Left forelimb (tissue), 1 donor: ENCODE measurements at regions not wholly inside any gene's neighbourhood (a gene's known extent, or its start where the extent isn't known, plus 50 kb on each side); places are given as distances from the start of the nearest gene placed in this dataset.

Experiments used
- DNase-seq: peaks from one replicate; pipeline ENCODE4 v3.0.0-alpha.2; 2018; ENCODE audit warnings: low spot score

DNA sequence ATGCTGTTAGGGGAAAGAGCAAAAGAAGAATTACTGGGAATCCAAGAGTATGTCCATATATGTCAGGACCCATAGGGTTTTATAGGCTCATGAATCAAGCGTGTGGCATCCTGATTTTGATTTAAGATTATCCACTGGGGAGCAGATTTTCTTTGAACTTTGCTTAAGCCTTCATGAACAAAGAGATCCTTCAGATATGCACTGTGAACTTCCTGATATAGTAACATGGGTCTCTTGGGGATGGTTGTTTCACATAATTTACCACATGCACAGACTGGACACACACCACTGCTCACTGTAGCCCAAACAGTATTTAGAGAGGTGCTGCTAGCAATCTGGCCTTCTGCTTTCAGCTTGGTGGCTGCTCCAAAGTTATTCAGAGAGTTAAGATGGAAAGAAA is 200.9 kb upstream of the ZPLD1 start:
- DNase-seq, result no peak

DNA sequence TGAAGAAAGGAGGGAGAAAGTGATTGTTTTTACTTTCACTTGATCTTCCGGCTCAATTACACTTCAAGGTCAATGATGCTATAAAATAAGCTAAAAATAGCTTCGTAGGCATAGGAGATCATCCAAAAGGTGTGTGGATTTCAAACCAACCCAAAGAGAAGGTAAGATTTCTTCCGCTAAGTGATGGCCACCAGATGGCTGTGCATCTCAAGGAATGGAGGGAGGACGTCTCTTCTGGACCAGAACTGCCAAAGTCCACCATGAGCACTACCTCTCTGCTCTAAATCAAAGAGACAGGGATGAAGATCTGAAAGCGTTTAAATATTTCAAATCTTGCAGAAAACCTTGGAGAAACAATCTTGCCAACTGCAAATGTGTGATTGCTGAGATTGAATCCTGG is 199.1 kb upstream of the ZPLD1 start:
- no peak for DNase-seq

DNA sequence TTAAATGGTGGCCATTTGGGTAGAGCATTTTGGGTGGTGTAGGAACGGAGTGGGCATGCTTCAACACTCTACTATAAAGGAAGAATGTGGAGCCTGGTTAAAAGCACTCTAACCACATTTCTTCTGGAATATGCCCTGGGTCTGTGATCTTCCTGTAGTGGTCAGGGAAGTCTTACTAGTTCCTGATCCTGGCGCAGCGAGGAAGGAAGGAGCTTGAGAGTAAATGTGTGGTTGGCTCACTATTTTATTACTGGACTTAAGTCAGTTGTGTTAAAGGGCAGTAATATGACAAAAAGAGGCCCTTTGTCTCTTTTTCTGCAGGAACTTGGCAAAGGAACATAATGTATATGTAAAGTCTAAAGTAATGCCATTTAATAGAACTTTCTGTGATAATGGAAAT is 197.6 kb upstream of the ZPLD1 start:
- no peak for DNase-seq

DNA sequence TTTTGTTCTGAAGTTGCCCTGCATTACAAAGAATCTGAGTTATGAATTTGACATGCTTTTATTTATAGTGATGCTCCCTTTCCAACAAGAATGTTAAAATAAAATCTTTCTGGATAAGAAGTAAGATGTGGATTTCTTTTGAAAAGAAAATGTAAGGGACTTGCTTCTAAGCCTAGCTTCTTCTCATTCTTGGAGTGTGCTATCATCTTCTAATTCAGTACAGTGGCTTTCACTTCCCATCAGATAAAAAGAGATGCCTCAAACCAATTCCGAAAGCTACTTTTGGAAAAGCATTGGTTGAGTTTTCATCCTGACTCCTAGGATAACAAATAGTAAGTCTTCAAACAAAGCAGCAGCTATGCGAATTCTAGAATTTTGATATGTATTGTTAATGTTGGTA is 197.0 kb upstream of the ZPLD1 start:
- no peak for DNase-seq

DNA sequence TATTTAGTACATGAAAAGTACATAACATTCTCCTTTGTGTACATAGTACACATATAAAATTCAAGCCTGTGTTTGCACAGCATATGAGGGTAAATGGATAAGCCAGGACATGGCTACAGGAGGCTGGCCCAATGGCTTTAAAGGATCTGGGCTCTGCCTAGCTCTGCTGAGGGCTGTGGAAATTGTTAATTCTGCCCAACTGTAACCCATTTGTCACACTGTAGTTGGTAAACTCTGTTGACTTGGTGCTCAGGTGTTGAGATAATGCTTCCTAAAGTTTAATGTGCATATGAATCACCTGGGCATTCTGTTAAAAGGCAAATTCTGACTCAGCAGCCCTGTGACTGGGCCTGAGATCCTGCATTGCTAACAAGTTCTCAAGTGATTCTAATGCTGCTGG is 196.5 kb upstream of the ZPLD1 start:
- no peak for DNase-seq

DNA sequence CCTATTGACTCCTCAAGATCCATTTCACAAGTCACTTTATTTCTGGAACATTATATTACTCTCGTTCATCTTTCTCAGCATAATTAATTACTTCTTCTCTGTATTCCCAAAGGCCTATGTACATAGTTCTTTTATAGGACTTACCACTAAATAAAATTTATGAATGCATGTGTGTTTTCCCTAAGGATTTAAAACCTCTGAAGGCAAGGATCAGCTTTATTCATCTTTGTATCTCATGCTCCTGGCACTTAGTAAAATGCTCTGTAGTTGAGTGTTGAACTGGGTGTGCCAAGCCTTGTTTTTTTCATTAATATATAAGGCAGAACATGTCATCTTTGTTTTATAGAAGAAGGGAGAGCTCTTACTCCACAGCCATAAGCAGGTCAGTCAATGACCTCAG is 194.1 kb upstream of the ZPLD1 start:
- DNase-seq, result no peak

DNA sequence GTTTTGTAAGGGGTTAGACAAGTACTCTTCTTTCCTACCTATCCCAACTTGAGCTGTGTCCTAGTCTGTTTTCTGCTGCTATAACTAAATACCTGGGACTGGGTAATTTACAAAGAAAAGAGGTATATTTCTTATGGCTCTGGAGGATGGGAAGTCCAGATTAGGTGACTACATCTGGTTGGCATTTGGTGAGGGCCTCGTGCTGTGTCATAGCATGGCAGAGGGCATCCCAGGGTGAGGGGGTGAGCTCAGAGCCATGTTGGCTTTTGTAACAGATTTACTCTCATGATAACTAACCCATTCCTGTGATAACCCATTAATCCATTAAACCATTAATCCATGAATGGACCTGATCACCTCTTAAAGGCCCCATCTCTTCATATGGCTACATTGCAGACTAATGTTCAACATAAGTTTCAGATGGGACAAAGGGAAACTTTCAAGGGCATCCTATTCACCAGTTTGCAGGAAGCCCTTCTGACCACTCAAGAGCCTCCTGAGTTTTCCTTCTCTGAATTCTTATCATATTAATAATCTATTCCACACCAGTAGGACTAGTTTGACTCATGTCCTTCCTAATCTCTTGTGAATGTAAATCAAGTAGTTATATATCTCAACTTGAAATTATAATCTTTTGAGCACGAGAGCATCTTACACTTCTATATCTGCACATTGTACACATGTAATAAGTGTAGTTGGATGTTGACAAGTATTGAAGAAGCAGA is 185.7 kb upstream of the ZPLD1 start:
- no peak for DNase-seq

DNA sequence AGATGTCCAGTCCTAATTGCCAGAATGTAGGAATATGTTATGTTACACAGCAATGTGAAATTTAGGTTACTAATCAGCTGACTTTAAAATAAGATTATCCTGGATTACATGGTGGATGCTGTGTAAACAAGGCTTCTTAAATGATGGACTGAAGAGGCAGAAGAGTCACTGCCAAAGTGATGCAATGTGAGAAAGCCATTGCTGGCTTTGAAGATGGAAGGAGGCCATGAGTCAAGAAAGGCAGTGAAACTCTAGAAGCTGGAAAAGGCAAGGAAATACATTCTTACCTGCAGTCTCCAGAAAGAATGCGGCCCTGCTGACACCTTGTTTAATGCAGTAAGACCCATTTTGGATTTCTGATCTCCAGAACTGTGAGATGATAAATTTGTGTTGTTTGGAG is 179.1 kb upstream of the ZPLD1 start:
- no peak for DNase-seq

DNA sequence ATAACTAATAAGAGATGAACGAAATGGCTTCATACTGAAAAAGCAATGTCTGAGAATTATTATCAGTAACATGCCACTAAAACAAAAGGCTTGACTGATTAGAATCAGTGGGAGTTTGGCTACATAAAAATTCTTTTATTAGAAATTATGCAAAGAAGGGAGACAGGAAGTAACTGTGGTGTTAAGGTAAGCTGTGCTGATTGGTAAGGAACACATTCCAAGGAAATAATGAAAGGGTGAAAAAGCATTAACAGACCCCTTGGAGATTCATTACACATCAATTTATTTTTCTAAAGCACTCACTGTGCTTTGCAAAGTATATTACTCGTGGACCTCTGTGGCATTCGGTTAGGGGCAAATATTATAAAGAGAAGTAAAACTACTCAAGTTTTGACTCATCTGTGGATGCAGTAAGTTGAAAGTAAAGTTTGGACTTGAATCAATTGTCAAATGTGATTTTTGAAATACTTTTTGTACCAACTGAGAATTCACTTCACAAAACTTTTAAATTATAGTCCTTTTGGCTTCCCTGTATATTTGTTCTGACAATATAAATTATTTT is 176.1 kb upstream of the ZPLD1 start:
- no peak for DNase-seq

DNA sequence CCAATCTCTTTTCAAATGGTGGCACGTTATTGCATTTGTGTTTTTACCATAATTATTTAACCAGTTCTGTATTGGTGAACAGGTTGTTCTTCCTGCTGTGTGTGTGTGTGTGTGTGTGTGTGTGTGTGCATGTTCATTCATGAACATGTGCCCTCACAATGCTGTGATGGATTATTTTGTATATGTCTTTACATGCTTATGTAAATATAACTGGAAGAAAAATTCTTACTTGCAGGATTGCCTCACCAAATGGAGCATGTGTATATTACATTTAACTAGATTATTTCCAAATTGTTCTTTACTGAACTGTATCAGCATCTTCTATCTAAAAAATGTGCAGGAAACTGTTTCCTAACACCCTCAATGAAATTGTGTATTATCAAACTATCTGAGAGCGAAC is 175.2 kb upstream of the ZPLD1 start:
- no peak for DNase-seq

DNA sequence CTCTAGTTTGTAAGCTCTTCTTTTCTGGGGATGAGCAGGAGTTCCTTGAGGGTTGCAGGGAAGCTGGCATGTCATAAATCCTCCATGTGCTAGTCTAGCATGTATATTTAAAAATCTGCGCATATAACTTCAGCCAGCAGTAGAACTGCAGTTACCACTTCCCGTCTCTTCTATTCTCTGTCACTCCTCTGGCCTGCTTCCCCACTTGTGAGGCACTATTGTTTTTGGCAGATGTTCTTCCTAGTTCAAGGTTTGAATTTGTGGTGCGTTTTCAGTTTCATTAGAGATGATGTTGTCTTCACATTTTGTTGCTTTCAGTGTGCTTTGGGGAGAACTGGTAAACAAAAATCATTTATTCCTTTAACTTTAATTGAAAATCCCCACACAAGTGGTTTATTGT is 169.1 kb upstream of the ZPLD1 start:
- DNase-seq, result no peak

DNA sequence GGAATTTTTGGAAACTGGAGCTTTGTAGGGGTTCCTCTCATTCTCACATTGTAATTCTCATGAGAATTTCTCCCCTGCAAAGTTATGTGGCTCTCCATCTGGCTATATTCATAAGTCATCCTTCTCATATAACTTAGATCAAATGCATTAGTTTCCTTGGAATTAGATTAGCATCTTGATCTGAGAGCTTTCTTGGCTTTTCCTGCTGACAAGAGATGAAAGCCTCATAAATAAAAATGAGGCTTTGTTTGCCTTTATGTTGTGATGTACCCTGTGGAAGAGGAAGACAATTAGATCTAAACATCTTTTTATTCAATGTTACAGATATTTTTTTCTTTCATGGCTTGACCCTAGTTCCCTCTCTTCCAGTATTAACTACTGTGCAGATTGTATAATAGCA is 165.4 kb upstream of the ZPLD1 start:
- DNase-seq, result no peak

DNA sequence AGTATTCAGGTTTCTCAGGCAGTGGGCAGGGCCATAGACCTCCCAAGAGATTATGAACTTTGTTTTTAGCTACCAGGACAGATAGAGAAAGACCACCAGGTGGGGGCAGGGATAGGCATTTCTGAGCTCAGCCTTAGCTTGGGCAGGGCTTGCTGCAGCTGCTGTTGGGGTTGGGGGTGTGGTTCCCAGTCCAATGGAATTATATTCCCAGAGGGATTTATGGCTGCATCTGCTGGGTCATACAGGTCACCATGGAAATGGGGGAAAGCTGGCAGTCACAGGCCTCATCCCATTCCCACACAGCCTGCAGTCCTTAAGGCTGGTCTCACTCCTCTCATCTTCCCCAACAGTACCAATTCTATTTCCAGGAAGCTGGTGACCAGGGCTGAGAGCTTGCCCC is 144.6 kb upstream of the ZPLD1 start:
- DNase-seq, result no peak

DNA sequence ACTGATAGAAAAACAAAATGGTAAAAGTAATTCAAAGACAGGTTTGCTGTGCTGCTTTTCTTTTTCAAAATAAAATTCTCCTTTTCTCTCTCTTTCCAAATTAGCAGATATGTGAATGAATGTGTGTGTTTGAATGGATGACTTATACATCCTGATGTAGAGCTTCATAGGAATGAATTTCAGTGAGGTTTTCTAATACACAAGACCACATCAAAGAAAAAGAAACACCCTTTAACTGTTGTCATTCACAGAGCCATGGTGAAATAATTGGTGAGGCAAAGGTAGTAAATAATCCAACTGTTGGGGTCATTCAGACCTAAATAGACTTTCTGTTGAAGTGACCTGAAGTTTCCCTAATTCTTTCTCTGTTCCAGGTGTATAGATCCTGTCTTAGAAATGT is 139.1 kb upstream of the ZPLD1 start:
- no peak for DNase-seq

DNA sequence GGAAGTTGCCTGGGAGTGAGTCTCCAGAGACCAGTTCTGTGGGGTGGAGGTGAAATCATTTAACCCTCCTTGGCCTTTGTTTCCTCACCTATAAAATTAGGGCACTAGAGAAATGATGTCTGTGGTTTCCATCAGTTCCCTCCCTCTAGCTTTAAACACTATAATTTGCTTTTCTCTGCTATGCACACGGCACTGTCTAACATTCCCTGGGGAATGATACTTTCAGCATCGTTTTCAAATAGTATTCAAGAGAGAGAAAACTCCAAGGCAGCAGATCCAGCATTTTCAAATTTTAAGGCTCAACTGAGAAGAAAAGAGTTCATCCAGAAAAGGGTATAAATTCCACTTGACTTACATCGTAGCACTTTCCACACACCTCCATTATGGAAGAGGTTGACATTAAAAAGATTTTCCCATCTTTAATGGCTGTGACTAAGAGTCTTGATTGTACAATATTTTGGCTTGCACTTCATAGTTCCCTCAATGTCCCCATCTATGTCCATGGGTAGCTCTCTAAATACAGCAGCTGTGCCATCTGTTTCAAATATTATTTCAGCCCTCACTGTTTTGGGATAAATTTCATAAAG is 137.7 kb upstream of the ZPLD1 start:
- no peak for DNase-seq

DNA sequence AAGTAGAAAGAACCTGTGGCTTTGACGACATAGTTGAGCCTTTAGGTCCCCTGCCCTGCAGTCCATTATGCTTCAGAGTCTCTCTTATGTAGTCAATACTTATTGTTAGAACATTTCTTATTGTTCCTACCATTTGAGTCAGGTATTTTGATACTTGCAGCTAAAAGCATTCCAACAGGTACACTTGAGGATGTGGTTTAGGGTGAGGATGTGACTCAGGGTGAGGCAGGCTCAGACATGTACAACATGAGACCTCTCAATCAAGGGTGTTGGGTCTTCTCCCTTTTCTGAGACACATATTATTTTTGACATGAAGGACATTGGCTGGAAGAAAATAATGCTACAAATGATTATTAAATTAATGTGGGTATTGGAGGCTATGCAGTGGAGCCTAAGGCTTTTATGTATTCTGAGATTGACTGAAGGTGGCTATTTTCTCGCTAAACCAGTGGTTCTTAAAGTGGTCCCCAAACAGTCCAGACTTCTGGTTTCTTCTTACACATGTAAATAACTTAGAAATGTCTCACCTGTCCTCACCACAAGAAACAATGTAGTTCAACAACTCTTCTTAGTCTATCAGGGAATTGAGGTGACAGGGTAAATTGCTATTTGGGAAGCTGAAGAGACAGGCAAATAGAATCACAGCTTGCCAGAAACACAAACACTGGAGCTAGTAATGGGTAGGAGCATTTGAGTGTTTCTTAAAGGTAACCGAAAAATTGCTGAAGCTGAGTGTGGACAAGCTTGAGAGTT is 135.5 kb upstream of the ZPLD1 start:
- DNase-seq, result no peak

DNA sequence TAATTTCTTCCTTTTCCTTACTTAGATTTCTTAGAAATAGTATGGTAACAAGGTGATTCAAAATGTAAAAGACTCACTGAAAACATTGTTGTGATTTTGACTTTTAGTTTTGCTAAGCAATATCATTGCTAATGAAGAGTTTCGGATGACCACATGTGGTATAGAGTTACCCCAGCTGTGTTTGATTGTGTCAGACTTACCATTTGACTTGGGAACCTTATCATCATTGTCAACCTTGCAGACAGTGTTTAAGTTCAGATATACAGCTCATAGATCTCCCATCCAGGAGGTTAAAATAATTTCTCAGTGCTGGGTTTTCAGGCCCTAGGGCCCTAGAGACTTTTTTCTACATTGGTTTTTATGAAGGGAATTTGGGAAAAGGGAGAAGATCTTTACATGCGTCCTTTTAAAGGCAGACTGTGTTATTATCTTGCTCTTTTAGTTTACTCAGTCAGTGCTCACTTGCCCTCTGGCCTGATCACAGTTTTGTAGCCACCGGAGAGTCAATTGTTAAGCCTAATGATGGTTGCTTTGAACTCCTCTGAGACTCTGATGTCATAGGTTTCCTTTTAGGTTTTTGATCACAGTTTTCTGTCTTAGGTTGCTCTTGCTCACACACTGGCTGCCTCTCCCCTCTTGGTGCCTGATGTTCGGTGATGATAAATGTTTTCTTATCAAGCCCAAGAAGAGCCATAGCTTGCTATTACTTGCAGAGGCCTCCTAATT is 133.5 kb upstream of the ZPLD1 start:
- no peak for DNase-seq

DNA sequence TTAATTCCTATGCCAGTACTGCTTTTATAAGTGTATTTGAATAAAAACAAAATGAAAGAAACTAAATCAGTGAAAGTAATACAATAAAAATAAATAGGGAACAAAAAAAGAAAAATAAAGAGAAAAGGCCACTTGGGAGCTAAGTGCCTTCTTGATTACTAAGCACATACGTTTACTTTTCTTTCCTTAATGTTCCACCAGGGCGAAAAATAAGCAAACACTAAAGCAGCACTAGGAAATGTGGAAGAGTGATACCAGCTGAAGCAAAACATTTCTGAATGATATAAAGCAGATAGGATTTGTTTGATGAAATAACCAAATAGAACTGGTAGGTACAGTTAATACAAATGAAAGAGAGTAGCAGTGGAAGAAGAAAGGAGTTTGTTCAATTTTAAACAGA is 132.8 kb upstream of the ZPLD1 start:
- no peak for DNase-seq

DNA sequence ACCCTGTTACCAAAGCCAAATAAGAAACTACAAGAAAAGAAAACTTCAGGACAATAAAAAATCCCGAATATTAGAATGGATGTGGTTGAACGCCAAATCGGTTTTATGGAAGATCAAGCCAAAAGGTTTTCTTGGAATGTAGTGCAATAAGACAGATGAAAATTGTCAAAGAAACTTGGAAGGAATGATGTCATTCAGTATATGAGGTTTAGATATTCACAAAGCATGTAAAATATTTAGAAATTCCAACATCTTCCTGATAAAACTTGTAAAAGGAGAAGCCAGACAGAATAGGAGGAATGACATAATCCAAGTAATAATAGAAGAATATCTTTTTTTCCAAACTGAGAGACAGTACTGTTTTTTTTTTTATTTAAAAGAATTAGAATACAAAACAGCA is 130.3 kb upstream of the ZPLD1 start:
- DNase-seq, result no peak

DNA sequence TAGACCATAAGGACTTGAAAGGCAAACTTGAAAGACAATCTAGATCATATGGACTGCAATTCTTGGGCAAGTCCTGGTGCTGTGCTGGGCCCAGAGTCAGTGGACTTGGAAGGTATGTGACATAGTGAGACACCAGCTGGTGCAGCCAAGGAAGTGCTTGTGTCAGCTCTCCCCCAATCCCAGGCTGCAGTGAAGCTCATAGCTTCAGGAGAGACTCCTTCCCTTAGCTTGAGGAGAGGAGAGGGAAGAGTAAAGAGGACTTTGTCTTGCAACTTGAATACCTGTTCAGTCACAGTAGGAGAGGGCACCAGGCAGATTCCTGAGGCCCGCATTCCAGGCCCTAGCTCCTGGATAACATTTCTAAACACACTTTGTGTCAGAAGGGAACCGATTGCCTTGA is 127.4 kb upstream of the ZPLD1 start:
- no peak for DNase-seq

DNA sequence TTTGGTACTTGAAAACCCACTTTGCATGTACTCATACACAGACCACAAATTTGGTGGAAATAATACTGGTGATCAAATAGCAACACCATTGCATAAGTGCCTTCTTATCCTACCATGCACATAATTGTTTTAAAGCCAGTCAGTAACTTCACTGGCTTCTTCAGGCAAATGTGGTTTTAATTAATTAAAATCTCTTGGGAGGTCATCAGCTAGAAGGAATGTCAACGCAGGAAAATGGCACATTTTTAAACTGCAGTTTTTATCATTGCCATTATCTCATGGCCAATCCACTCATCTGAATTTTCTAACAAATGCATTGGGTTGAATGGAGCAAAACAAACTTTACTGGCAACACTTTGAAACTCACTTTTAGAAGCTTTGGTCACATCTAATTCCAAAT is 105.7 kb upstream of the ZPLD1 start:
- no peak for DNase-seq

DNA sequence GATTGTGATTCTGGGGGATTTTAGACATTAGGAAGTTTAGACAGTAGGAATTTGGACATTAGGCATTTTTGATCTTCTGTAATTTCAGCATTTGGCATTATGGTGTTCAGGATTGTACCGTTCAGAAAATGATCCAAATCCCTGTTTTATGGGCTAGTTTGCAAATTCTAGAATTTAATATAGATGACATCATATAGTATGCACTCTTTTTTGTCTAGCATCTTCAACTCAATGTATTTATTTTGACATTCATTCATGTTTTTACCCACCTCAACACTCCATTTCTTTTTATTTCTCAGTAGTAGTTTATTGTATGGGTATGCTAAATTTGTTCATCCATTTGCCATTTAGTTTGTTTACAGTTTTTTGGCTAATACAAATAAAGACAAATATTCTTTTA is 105.3 kb upstream of the ZPLD1 start:
- no peak for DNase-seq

DNA sequence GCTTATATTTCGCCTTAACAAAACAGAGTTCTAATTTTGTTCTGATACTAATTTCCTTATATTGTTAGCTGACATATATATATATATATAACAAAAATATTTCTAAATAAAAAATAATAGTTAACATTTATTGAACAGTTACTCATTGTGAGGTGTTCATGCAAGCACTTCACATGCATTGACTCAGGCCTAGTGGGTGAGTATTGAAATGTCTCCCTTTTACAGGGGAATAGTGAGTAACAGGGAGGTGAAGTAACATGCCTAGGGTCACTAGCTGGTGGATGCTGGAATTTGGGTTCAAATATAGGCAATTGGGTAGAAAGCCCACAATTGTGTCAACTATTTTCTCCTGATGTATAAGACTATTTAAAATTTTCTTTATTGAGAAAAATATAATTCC is 102.6 kb upstream of the ZPLD1 start:
- no peak for DNase-seq
